ENCODE measurements at regions not wholly inside any gene's neighbourhood (a gene's known extent, or its start where the extent isn't known, plus 50 kb on each side); places are given as distances from the start of the nearest gene placed in this dataset.

GRCh38 chr9:79408200-79408599 is 163.6 kb upstream of the TLE4 start:
- no peak for DNase-seq
- WGBS, 2 donors, result 70 to 100% methylated on average over 1 of the region's 1 CpG
- H3K36me3 ChIP-seq (ENCODE audit: low read depth, missing control alignments), result no peaks in the 10 kb centered on the region
- H3K4me1 ChIP-seq, result no peaks in the 10 kb centered on the region
- H3K4me3 ChIP-seq, result no peak overlapping the region
- H3K27ac ChIP-seq, result no peak overlapping the region
- no peaks in the 10 kb centered on the region for H3K27me3 ChIP-seq
- TF ChIP-seq POLR2A (IDR thresholded peaks at IDR 0.05) (no peak), CTCF (IDR thresholded peaks at IDR 0.05) (no peak)
- H3K9me3 ChIP-seq, result no peaks in the 10 kb centered on the region
- intact Hi-C loops (cut with DNase I; ENCODE audit: low total_unique reads), result no loop called here

GRCh38 chr9:79408617-79409016 is 163.1 kb upstream of the TLE4 start:
- TF ChIP-seq POLR2A (IDR thresholded peaks at IDR 0.05) (no peak), CTCF (IDR thresholded peaks at IDR 0.05) (no peak)
- Histone ChIP-seq H3K9me3 (no peaks in the 10 kb centered on the region), H3K27me3 (no peaks in the 10 kb centered on the region), H3K36me3 (ENCODE audit: low read depth, missing control alignments) (no peaks in the 10 kb centered on the region), H3K4me1 (no peaks in the 10 kb centered on the region), H3K4me3 (no peak overlapping the region), H3K27ac (no peak overlapping the region)
- intact Hi-C loops (cut with DNase I; ENCODE audit: low total_unique reads), result no loop called here
- DNase-seq, result no peak
- WGBS, 2 donors, result 87 to 90% methylated on average over 3 of the region's 3 CpGs

DNA sequence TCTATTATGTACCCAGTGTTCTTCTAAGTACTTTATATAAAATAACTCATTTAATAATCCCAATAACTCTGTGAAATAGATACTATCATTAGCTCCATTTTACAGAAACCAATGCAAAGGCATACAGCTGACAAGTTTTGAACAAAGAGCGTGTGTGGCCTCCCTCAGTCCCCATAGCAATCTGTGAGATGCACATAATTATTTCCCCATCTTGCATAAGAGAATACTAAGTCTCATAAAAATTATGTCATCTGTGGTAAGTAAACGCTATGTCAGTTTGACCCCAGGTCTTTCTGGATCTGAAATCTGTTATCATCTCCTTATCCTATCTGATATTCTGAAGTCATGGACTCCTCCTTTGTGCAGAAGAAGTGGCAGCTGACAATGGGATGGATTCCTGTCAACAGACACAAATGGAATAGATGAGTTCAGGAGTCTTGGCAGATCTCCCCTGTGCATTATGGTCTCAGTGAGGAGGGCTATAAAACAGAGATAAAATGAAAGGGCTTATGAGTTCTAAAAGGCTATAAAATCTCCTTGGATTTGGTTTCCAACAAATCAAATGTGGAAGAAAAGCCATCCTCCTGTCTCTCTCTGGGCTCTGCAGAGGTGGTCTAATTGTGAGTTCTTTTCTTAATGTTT is 162.5 kb upstream of the TLE4 start:
- intact Hi-C loops (cut with DNase I; ENCODE audit: low total_unique reads), result no loop called here
- Histone ChIP-seq H3K27me3 (no peaks in the 10 kb centered on the region), H3K36me3 (ENCODE audit: low read depth, missing control alignments) (no peaks in the 10 kb centered on the region), H3K9me3 (no peaks in the 10 kb centered on the region), H3K4me1 (no peaks in the 10 kb centered on the region), H3K4me3 (no peak overlapping the region), H3K27ac (no peak overlapping the region)
- WGBS, 2 donors, result 86 to 89% methylated on average over 2 of the region's 2 CpGs
- DNase-seq, result no peak
- TF ChIP-seq POLR2A (IDR thresholded peaks at IDR 0.05) (no peak), CTCF (IDR thresholded peaks at IDR 0.05) (no peak)

- H3K27me3 ChIP-seq, result no peaks in the 10 kb centered on the region
- no peak overlapping the region for H3K4me3 ChIP-seq
- DNase-seq, result no peak
- intact Hi-C loops (cut with DNase I; ENCODE audit: low total_unique reads), result no loop called here
- no peaks in the 10 kb centered on the region for H3K4me1 ChIP-seq
- H3K36me3 ChIP-seq (ENCODE audit: low read depth, missing control alignments), result no peaks in the 10 kb centered on the region
- no peak for TF ChIP-seq CTCF (IDR thresholded peaks at IDR 0.05)
- TF ChIP-seq POLR2A (IDR thresholded peaks at IDR 0.05), result no peak
- no peak overlapping the region for H3K27ac ChIP-seq
- H3K9me3 ChIP-seq, result no peaks in the 10 kb centered on the region
These were observed 145.9 kb upstream of the TLE4 start for GRCh38 chr9:79425840-79426239.

- intact Hi-C loops (cut with DNase I; ENCODE audit: low total_unique reads), result no loop called here
- 76 to 89% methylated on average over 2 of the region's 2 CpGs for WGBS, 2 donors
- Histone ChIP-seq H3K4me3 (no peak overlapping the region), H3K36me3 (ENCODE audit: low read depth, missing control alignments) (no peaks in the 10 kb centered on the region), H3K4me1 (no peaks in the 10 kb centered on the region), H3K27ac (no peak overlapping the region), H3K9me3 (no peaks in the 10 kb centered on the region), H3K27me3 (no peaks in the 10 kb centered on the region)
- DNase-seq, result no peak
- no peak for TF ChIP-seq CTCF (IDR thresholded peaks at IDR 0.05)
- TF ChIP-seq POLR2A (IDR thresholded peaks at IDR 0.05), result no peak
These were observed 143.3 kb upstream of the TLE4 start for GRCh38 chr9:79428422-79428821.

Measured in testis (tissue), 2 donors.